ENCODE measurements at regions not wholly inside any gene's neighbourhood (a gene's known extent, or its start where the extent isn't known, plus 50 kb on each side); places are given as distances from the start of the nearest gene placed in this dataset.

- TF ChIP-seq, protein P1, sequence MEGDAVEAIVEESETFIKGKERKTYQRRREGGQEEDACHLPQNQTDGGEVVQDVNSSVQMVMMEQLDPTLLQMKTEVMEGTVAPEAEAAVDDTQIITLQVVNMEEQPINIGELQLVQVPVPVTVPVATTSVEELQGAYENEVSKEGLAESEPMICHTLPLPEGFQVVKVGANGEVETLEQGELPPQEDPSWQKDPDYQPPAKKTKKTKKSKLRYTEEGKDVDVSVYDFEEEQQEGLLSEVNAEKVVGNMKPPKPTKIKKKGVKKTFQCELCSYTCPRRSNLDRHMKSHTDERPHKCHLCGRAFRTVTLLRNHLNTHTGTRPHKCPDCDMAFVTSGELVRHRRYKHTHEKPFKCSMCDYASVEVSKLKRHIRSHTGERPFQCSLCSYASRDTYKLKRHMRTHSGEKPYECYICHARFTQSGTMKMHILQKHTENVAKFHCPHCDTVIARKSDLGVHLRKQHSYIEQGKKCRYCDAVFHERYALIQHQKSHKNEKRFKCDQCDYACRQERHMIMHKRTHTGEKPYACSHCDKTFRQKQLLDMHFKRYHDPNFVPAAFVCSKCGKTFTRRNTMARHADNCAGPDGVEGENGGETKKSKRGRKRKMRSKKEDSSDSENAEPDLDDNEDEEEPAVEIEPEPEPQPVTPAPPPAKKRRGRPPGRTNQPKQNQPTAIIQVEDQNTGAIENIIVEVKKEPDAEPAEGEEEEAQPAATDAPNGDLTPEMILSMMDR (conservative IDR thresholded peaks at IDR 0.05; ENCODE audit: control insufficient read depth, insufficient read depth, low read depth, low read length): no peak
- no peak for DNase-seq (ENCODE audit: low read depth)
- no peak overlapping the region for H3K4me3 ChIP-seq (ENCODE audit: control insufficient read depth, low read depth, low read length)
Observed at GRCh38 chr1:194353121-194353520, 1166.7 kb upstream of the B3GALT2 start.

DNA sequence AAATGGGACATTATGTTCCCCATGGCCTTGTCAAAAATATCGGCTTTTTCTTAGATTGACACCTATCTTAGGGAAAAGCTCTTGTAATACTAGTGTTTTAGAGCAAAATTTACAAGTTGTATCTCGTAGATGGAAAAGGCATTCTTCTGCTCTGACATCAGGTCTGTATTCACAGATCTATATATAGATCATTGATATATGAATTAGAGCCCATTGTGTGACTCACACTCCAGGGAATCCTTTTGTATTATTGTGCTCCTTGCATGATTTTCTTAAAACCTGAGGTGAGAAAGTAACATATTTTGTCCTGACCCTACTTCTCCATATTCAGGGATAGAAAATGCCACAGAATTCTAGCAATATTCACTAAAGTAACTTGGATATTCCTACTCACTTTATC lies 1160.8 kb upstream of the B3GALT2 start:
- DNase-seq (ENCODE audit: low read depth): no peak
- TF ChIP-seq, protein P1 (conservative IDR thresholded peaks at IDR 0.05; ENCODE audit: control insufficient read depth, insufficient read depth, low read depth, low read length): no peak
- no peak overlapping the region for H3K4me3 ChIP-seq (ENCODE audit: control insufficient read depth, low read depth, low read length)

DNA sequence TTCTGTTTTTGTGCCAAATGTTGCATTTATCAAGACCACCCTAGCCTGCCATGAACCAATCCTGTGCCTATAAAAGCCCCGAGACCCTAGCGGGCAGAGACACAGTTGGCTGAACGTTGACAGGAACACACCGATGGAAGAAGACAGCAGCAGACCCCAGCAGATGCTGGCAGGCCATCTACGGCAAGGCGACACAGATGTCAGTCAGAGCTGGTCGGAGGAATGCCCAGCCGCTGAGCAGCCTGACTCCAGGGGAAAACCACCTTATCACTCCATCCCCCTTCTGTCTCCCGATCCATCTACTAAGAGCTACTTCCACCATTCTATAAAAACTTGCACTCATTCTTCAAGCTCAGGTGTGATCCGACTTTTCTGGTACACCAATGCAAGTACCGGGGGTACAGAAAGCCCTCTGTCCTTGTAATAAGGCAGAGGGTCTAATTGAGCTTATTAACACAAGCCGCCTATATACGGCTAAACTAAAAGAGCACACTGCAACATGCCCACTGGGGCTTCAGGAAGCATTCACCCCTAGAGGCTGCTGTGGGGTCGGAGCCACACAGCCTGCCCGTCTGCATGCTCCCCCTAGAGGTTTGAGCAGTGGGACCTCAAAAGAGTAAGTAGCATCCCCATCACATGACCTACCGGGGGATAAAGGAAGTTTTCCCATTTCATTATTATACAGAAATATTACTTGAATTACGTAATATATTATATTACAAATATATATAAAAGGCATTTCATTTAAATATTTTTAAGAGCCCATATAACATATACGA lies 1156.3 kb upstream of the B3GALT2 start:
- no peak overlapping the region for H3K4me3 ChIP-seq (ENCODE audit: control insufficient read depth, low read depth, low read length)
- DNase-seq (ENCODE audit: low read depth): no peak
- TF ChIP-seq, protein P1 (conservative IDR thresholded peaks at IDR 0.05; ENCODE audit: control insufficient read depth, insufficient read depth, low read depth, low read length): no peak

DNA sequence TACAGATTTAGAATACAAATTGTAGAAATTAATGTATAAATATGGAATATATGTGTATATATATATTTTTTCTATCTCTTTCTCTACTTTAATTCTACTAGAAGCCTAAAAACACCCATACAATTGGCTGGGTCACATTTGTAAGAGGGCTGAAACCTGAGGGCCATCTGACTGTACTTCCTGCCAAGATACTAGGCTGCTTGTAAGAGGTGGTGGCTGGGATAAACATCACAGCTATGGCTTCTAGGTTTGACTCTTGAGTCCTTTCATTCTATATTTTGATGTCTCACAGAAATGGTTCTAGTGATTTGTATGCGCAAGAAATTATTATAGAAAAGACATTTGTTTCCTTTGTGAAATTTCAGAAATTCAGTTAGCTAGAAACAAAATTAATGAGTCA lies 1155.2 kb upstream of the B3GALT2 start:
- H3K4me3 ChIP-seq (ENCODE audit: control insufficient read depth, low read depth, low read length): no peak overlapping the region
- TF ChIP-seq, protein P1 (conservative IDR thresholded peaks at IDR 0.05; ENCODE audit: control insufficient read depth, insufficient read depth, low read depth, low read length): no peak
- DNase-seq (ENCODE audit: low read depth): no peak

- TF ChIP-seq, protein P1 (conservative IDR thresholded peaks at IDR 0.05; ENCODE audit: control insufficient read depth, insufficient read depth, low read depth, low read length): no peak
Observed at GRCh38 chr1:194339471-194339870, 1153.1 kb upstream of the B3GALT2 start.

DNA sequence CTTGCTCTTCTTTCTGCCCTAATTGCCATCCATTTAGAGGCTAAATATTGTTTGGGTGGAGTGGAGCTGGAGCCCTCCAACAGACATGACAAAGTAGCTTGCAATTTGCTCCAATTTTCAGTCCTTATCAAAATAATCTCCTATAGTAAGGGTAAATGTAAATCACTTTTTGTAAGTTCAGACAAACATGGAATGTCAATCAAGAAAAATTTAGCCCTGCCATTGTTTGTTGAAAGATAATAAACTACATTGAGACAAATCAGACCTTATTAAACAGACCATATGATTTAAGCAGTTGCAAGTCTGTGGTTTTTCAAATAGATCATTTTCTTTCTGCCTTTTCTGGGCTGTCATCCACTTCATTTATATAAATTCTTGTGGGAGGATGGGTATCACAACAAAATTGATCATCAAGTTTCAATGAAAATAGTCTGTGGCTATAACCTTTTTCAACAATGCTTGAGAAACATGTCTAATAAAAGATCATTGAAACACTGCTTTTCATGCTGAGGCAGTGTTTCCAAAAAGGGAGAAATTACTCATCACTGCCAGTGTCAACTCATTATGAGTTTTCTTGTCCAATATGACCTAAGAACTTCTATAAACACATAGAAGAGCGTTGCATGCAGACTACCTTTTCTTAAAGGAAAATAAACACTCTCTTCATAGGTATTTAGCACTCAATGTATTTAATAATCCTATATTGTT lies 1152.0 kb upstream of the B3GALT2 start:
- H3K4me3 ChIP-seq (ENCODE audit: control insufficient read depth, low read depth, low read length): no peak overlapping the region
- DNase-seq (ENCODE audit: low read depth): no peak
- TF ChIP-seq, protein P1 (conservative IDR thresholded peaks at IDR 0.05; ENCODE audit: control insufficient read depth, insufficient read depth, low read depth, low read length): no peak

More at GRCh38 chr1:194339471-194339870, 1153.1 kb upstream of the B3GALT2 start:
- DNase-seq (ENCODE audit: low read depth): no peak
- no peak overlapping the region for H3K4me3 ChIP-seq (ENCODE audit: control insufficient read depth, low read depth, low read length)
